ENCODE measurements at regions not wholly inside any gene's neighbourhood (a gene's known extent, or its start where the extent isn't known, plus 50 kb on each side); places are given as distances from the start of the nearest gene placed in this dataset.

DNA sequence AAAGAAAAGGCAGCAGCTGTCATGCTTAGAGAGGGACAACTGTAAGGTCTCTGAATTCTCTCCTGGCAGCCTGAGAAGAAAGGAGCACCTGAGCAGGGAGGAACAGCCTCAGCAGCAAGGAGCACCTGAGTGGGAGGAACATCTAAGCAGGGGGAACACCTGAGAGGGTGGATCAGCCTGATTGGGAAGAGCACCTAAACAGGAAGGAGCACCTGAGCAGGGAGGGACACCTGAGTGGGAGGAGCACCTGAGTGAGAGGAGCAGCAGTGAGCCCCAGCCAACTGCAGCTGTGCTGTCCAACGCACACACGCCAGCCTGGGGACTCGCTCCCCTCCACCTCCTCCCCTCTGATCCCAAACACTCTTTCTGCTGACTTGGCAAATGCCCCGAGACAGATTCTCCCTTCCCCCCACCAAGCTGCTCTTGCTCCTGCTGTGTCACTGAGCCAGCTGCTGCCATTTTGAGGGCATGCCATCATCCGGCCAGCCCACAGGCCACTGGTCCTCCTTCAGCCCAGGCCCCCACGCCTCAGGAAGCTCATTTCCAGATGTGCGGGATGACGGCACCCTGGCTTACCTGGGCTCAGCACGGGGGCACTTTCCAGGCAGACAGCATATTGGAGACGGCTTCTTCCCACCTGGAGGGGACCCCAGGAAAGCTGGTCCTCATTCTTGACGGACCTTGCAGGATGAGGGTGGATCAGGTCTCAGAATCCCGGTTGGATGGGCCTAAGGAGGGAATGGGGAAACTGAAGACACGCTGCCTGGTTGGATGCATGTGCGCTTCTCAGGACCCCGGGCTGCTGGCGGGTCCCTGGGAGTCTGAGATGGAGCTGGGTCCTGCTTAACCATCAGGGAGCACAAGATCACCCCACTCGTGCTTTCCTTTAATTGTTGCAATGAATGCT lies 57.7 kb upstream of the RBFOX3 start:
- TF ChIP-seq POLR2A (IDR thresholded peaks at IDR 0.05), result no peak
- TF ChIP-seq, protein P1, sequence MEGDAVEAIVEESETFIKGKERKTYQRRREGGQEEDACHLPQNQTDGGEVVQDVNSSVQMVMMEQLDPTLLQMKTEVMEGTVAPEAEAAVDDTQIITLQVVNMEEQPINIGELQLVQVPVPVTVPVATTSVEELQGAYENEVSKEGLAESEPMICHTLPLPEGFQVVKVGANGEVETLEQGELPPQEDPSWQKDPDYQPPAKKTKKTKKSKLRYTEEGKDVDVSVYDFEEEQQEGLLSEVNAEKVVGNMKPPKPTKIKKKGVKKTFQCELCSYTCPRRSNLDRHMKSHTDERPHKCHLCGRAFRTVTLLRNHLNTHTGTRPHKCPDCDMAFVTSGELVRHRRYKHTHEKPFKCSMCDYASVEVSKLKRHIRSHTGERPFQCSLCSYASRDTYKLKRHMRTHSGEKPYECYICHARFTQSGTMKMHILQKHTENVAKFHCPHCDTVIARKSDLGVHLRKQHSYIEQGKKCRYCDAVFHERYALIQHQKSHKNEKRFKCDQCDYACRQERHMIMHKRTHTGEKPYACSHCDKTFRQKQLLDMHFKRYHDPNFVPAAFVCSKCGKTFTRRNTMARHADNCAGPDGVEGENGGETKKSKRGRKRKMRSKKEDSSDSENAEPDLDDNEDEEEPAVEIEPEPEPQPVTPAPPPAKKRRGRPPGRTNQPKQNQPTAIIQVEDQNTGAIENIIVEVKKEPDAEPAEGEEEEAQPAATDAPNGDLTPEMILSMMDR (IDR thresholded peaks at IDR 0.05 in 4 of 5, conservative IDR thresholded peaks at IDR 0.05 in 1 of 5), result no peak

Data from gastrocnemius medialis (tissue), 4 donors.